Colonic mucosa (tissue), 4 donors: ENCODE measurements at regions not wholly inside any gene's neighbourhood (a gene's known extent, or its start where the extent isn't known, plus 50 kb on each side); places are given as distances from the start of the nearest gene placed in this dataset.

ENCODE experiments used
- DNase-seq: peaks from one replicate; pipeline ENCODE4 v3.0.0-alpha.2; 2020
- H3K27ac ChIP-seq: fragments of 200-600 bp; one replicate; pipeline ENCODE4 v1.8.0; 2021
- H3K27me3 ChIP-seq: fragments of 200-600 bp; one replicate; pipeline ENCODE4 v1.8.0; 2021
- H3K36me3 ChIP-seq: fragments of 200-600 bp; one replicate; pipeline ENCODE4 v1.8.0; 2021
- H3K4me1 ChIP-seq: fragments of 200-600 bp; one replicate; pipeline ENCODE4 v1.8.0; 2021; ENCODE audit warnings: mild to moderate bottlenecking
- H3K4me3 ChIP-seq: fragments of 200-600 bp; one replicate; pipeline ENCODE4 v1.8.0; 2021
- H3K9ac ChIP-seq, 2 donors: one replicate each; pipeline ENCODE4 v1.7.0; 2013; ENCODE audit warnings: control low read depth in 2 of 2, low read depth in 2 of 2, low read length in 2 of 2
- H3K9me3 ChIP-seq: fragments of 200-600 bp; one replicate; pipeline ENCODE4 v1.8.0; 2021
- CTCF ChIP-seq: fragments of 200-600 bp; IDR thresholded peaks from one replicate; pipeline ENCODE4 v1.8.0; 2022; ENCODE audit warnings: antibody characterized with exemption, mild to moderate bottlenecking
- intact Hi-C: fragments of 100-400 bp; cut with DNase I; formaldehyde crosslinking; loops from one replicate; pipeline ENCODE4 v1.14.1; 2022
- donor health status: healthy.
- donor health status: DM: no; HTN: no; CAD: no.
- donor health status: DM: no; HTN: no; CAD: no.

- no peak for TF ChIP-seq CTCF
- H3K27ac ChIP-seq: no peak overlapping the region
- H3K4me3 ChIP-seq: no peak overlapping the region
- H3K4me1 ChIP-seq: no peaks in the 10 kb centered on the region
- H3K27me3 ChIP-seq: no peaks in the 10 kb centered on the region
- no peak overlapping the region for H3K9ac ChIP-seq
- no peaks in the 10 kb centered on the region for H3K9me3 ChIP-seq
- no peaks in the 10 kb centered on the region for H3K36me3 ChIP-seq
- intact Hi-C loops: no loop called here
- no peak for DNase-seq
Measured at GRCh38 chr18:78711316-78711715, 268.3 kb upstream of the SALL3 start.

- intact Hi-C loops: no loop called here
Measured at GRCh38 chr18:78711971-78712370, 267.6 kb upstream of the SALL3 start.

GRCh38 chr18:78713069-78713468 is 266.5 kb upstream of the SALL3 start:
- Histone ChIP-seq H3K9ac (no peak overlapping the region), H3K36me3 (no peaks in the 10 kb centered on the region), H3K4me1 (no peaks in the 10 kb centered on the region), H3K9me3 (no peaks in the 10 kb centered on the region), H3K27ac (no peak overlapping the region), H3K27me3 (no peaks in the 10 kb centered on the region), H3K4me3 (no peak overlapping the region)
- no peak for TF ChIP-seq CTCF
- intact Hi-C loops: no loop called here
- DNase-seq: no peak

More at GRCh38 chr18:78711971-78712370, 267.6 kb upstream of the SALL3 start:
- H3K4me1 ChIP-seq: no peaks in the 10 kb centered on the region
- H3K27me3 ChIP-seq: no peaks in the 10 kb centered on the region
- DNase-seq: no peak
- no peaks in the 10 kb centered on the region for H3K9me3 ChIP-seq
- H3K4me3 ChIP-seq: no peak overlapping the region
- no peaks in the 10 kb centered on the region for H3K36me3 ChIP-seq
- H3K27ac ChIP-seq: no peak overlapping the region
- no peak for TF ChIP-seq CTCF
- H3K9ac ChIP-seq: no peak overlapping the region

- no peak overlapping the region for H3K4me3 ChIP-seq
- no peaks in the 10 kb centered on the region for H3K36me3 ChIP-seq
- no peak overlapping the region for H3K27ac ChIP-seq
- H3K4me1 ChIP-seq: no peaks in the 10 kb centered on the region
- no peak for DNase-seq
- H3K9ac ChIP-seq: no peak overlapping the region
- no peaks in the 10 kb centered on the region for H3K9me3 ChIP-seq
- H3K27me3 ChIP-seq: no peaks in the 10 kb centered on the region
- intact Hi-C loops: no loop called here
- no peak for TF ChIP-seq CTCF
Measured at GRCh38 chr18:78713726-78714125, 265.9 kb upstream of the SALL3 start.

- Histone ChIP-seq H3K27ac (no peak overlapping the region), H3K36me3 (no peaks in the 10 kb centered on the region), H3K27me3 (no peaks in the 10 kb centered on the region), H3K4me1 (no peaks in the 10 kb centered on the region), H3K4me3 (no peak overlapping the region), H3K9ac (no peak overlapping the region), H3K9me3 (no peaks in the 10 kb centered on the region)
- intact Hi-C loops: no loop called here
- no peak for TF ChIP-seq CTCF
- DNase-seq: no peak
Measured at GRCh38 chr18:78716022-78716421, 263.6 kb upstream of the SALL3 start.

GRCh38 chr18:78716581-78716980 is 263.0 kb upstream of the SALL3 start:
- intact Hi-C loops: no loop called here
- Histone ChIP-seq H3K4me3 (no peak overlapping the region), H3K9ac (no peak overlapping the region), H3K27ac (no peak overlapping the region), H3K27me3 (no peaks in the 10 kb centered on the region), H3K9me3 (no peaks in the 10 kb centered on the region), H3K36me3 (no peaks in the 10 kb centered on the region), H3K4me1 (no peaks in the 10 kb centered on the region)
- TF ChIP-seq CTCF: no peak
- no peak for DNase-seq
